SU-DHL-6 (cell line): ENCODE measurements at regions not wholly inside any gene's neighbourhood (a gene's known extent, or its start where the extent isn't known, plus 50 kb on each side); places are given as distances from the start of the nearest gene placed in this dataset.

Experiments
- CTCF ChIP-seq: fragments of 200-600 bp; sonication (generic); IDR thresholded peaks from one replicate; pipeline ENCODE4 v1.5.1; 2017; ENCODE audit warnings: antibody characterized with exemption, mild to moderate bottlenecking, low read length, moderate library complexity; ENCODE audit not compliant: insufficient read depth, poor library complexity, severe bottlenecking
- EZH2phosphoT487 ChIP-seq: fragments of 200-600 bp; sonication (generic), shearing (Covaris generic); conservative IDR thresholded peaks from 2 replicates; pipeline ENCODE4 v1.6.1; 2018; ENCODE audit warnings: mild to moderate bottlenecking, antibody characterized with exemption, low read length, moderate library complexity, mixed read lengths

GRCh38 chr6:156056085-156056484 is 600.4 kb upstream of the NOX3 start:
- TF ChIP-seq CTCF (no peak), EZH2phosphoT487 (no peak)
